ENCODE measurements at regions not wholly inside any gene's neighbourhood (a gene's known extent, or its start where the extent isn't known, plus 50 kb on each side); places are given as distances from the start of the nearest gene placed in this dataset.

DNA sequence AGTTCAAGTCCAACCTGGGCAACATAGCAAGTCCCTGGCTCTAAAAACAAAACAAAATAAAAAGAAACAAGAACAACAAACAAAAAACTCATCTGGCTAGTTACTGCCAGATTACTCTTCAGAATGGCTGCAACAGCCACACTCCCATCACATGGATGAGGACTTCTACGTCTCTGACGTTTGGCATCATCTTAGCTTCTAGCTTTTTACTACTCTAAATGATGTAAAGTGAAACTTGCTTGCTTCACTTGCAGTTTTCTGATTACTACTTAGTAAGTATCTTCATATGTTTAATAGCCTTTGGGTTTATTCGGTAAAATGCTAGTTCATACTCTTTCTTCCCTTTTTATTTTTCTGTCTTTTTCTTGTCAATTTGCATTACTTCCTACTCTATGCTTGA lies 161.1 kb upstream of the CARMIL1 start:
- no peak for TF ChIP-seq EP300 (IDR thresholded peaks at IDR 0.05)
- no peak for TF ChIP-seq CTCF (IDR thresholded peaks at IDR 0.05)
- TF ChIP-seq POLR2A (IDR thresholded peaks at IDR 0.05), result no peak
